Neuron (in vitro differentiated cells): ENCODE measurements at regions not wholly inside any gene's neighbourhood (a gene's known extent, or its start where the extent isn't known, plus 50 kb on each side); places are given as distances from the start of the nearest gene placed in this dataset.

Experiments used
- H2AFZ ChIP-seq: one replicate; pipeline ENCODE4 v1.6.1; 2013; ENCODE audit warnings: low read depth, mild to moderate bottlenecking, inconsistent platforms, low read length, moderate library complexity
- H3K27me3 ChIP-seq: one replicate; pipeline ENCODE4 v1.6.1; 2013; ENCODE audit warnings: low read length; ENCODE audit not compliant: insufficient read depth
- H3K36me3 ChIP-seq: one replicate; pipeline ENCODE4 v1.6.1; 2013; ENCODE audit warnings: low read length; ENCODE audit not compliant: insufficient read depth
- H3K4me1 ChIP-seq: one replicate; pipeline ENCODE4 v1.6.1; 2013; ENCODE audit warnings: low read length; ENCODE audit not compliant: insufficient read depth
- H3K4me3 ChIP-seq: 2 replicates; pipeline ENCODE4 v1.5.1; 2013; ENCODE audit warnings: mild to moderate bottlenecking, low read length, moderate library complexity
- H3K9me3 ChIP-seq: one replicate; pipeline ENCODE4 v1.6.1; 2013; ENCODE audit warnings: low read length

DNA sequence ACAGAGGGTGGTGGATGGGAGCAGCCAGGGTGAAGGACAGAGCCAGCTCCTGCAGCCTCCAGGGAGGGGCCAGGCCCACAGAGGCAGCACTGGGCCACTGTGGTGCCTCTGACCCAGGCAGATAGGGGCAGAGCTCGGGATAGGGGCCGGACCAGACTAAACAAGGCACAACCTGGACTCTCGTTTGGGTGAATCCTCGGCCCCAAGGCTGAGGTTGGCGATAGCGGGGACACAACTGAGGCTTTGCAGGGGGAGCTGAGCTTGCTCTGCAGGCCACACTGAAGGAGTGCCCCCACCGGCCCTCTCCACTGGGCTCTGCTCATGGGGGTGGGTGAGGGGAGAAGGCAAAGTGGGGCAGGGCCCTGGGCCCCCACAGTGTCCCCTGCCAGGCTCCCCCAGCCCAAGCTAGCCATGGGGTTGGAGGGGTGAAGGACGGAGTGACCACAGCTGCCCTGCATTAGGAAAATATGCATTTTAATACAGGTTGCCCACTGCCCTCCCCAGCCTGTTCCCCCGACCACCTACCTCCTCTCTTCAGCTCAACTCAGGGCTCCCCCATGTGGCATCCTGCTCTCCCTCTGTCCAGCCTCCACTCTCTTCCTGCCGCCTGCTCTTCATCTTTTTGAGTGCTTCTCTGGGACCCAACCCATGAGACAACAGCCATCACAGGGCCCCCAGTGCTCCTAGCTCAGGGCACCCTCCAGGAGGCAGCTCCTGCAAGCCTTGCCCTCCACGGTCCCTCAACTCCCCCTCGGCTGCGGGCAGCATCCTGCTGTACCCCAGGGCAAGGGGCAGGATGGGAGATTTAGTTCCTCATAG is 152.8 kb downstream of the INHBB start:
- Histone ChIP-seq H3K4me3 (no peak overlapping the region), H3K4me1 (peaks cover 2% of the 10 kb centered on the region), H3K27me3 (peaks cover 47% of the 10 kb centered on the region), H3K36me3 (no peaks in the 10 kb centered on the region), H3K9me3 (no peaks in the 10 kb centered on the region), H2AFZ (no peak overlapping the region)

DNA sequence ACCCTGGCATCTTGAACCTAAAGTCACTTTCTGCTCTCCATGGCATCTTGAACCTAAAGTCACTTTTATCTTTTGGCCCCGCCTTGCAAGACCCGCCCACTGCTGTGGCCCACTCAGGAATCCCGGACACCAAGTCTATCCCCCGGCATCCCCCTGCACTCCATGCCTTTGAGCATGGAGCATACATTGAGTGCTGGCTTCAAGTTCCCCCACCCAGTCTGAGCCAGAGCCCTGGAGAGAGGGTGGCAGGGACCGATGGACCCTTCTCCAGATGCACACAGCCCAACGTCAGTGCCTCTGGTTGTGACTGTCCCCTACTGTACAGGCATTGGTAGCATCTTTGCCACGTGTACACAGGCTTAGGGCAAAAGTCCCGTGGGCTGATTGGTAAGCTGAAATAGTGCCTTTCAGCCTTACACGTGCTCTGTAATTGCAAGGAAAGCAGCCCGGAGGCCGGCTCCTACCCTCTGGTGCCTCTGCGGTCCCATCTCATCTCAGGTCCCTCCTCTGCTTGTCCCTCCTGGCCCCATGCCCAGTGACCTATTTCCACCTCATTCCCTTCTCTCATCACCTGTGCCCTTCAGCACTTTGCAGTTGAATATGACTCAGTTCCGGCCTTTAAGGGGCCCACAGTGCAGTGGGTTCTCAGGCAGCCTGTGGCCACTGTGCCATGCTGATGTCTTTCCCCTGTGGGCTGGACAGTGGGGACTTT is 154.0 kb downstream of the INHBB start:
- no peaks in the 10 kb centered on the region for H3K9me3 ChIP-seq
- no peak overlapping the region for H3K4me3 ChIP-seq
- H2AFZ ChIP-seq = no peak overlapping the region
- H3K4me1 ChIP-seq = peaks cover 2% of the 10 kb centered on the region
- peaks cover 56% of the 10 kb centered on the region for H3K27me3 ChIP-seq
- H3K36me3 ChIP-seq = no peaks in the 10 kb centered on the region

DNA sequence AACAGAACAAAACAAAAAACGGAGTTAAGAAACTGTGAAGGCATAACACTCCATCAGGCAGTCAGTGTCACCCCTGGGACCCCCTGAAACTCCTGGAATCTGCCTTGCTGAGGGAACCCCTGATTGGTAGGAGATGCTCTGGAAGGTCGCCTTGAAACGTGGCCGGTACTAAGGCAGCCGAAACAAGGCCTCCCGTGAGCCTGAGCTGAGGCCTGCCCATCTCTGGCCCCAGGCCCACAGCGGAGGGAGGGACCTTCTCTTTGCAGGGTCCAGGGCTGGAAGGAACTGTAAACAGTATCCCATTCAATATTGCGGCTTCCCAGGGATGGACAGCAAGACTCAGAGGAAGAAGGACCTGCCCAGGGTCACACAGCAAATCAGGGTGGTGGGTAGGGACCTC is 155.7 kb downstream of the INHBB start:
- H2AFZ ChIP-seq = no peak overlapping the region
- H3K4me1 ChIP-seq = peaks cover 2% of the 10 kb centered on the region
- peaks cover 56% of the 10 kb centered on the region for H3K27me3 ChIP-seq
- H3K36me3 ChIP-seq = no peaks in the 10 kb centered on the region
- H3K4me3 ChIP-seq = no peak overlapping the region
- H3K9me3 ChIP-seq = no peaks in the 10 kb centered on the region

DNA sequence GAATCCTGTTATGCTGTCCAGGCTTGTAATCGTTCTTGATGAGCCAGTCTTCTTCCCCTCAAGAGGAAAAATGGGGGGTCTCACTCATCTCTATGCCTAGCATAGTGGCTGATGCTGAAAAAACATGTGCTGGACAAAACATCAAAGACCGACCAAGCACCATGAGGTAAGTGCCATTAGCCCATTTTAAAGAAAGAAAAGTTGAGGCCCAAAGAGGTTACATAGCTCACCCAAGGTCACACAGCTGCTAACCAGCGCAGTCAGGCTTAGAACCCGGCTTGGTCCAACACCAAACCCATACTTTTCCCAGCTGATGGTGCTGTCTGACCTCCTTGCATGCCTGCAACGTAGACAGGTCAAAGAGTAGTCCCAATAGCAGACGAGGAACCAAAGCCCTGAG is 156.4 kb downstream of the INHBB start:
- H3K27me3 ChIP-seq = peaks cover 54% of the 10 kb centered on the region

DNA sequence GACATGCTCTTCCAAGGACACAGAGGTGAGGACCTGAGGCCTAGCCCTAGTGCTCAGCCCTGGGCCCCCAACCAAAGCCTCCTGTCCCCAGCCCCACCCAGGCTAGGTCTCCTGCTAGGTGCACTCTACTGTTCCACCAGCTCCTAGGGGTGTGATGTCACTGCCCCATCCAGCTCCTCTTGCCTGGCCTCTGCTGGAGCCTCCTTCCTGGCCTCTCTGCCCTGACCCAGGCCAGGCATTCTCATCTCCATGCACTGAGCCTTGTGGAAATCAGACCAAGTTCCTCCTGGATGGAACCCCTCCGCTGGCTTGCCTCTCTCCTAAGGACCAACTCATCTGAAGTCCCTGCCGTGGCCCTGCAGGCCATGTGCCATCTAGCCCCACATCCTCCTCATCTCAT is 156.8 kb downstream of the INHBB start:
- no peak overlapping the region for H2AFZ ChIP-seq
- no peaks in the 10 kb centered on the region for H3K9me3 ChIP-seq
- peaks cover 2% of the 10 kb centered on the region for H3K4me1 ChIP-seq
- H3K27me3 ChIP-seq = peaks cover 54% of the 10 kb centered on the region
- H3K36me3 ChIP-seq = no peaks in the 10 kb centered on the region
- no peak overlapping the region for H3K4me3 ChIP-seq

More for the DNA sequence above, 156.4 kb downstream of the INHBB start:
- Histone ChIP-seq H3K36me3 (no peaks in the 10 kb centered on the region), H3K9me3 (no peaks in the 10 kb centered on the region), H2AFZ (no peak overlapping the region), H3K4me3 (no peak overlapping the region), H3K4me1 (peaks cover 2% of the 10 kb centered on the region)

DNA sequence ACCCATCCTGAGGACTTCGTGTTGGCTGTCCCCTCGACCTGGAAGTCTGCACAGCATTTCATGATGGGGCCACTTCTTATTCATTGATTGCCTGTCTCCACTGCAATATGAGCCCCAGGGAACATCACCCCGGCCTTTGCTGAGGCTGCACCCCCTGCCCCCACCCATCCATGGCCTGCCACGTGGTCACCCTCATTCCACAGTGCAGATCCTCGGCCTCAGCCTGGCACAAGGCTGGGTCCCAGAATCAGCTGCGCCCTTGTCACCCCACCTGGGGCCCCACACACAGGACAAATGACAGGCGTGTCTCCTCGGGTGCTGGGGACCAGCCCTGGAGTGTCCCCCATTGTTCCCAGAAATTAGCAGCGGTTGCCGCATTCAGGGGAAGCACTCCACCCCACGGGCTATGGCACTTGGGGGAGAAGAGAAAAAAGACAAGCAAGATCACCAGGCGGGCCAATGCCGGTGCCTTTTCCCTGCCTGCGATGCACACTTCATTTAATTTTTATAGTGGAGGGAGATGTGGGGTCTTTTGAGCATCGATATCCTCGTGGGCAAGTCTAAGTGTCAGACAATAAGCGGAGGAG is 157.4 kb downstream of the INHBB start:
- no peak overlapping the region for H2AFZ ChIP-seq
- no peaks in the 10 kb centered on the region for H3K9me3 ChIP-seq
- H3K36me3 ChIP-seq = no peaks in the 10 kb centered on the region
- no peak overlapping the region for H3K4me3 ChIP-seq
- H3K27me3 ChIP-seq = peaks cover 54% of the 10 kb centered on the region
- peaks cover 2% of the 10 kb centered on the region for H3K4me1 ChIP-seq

DNA sequence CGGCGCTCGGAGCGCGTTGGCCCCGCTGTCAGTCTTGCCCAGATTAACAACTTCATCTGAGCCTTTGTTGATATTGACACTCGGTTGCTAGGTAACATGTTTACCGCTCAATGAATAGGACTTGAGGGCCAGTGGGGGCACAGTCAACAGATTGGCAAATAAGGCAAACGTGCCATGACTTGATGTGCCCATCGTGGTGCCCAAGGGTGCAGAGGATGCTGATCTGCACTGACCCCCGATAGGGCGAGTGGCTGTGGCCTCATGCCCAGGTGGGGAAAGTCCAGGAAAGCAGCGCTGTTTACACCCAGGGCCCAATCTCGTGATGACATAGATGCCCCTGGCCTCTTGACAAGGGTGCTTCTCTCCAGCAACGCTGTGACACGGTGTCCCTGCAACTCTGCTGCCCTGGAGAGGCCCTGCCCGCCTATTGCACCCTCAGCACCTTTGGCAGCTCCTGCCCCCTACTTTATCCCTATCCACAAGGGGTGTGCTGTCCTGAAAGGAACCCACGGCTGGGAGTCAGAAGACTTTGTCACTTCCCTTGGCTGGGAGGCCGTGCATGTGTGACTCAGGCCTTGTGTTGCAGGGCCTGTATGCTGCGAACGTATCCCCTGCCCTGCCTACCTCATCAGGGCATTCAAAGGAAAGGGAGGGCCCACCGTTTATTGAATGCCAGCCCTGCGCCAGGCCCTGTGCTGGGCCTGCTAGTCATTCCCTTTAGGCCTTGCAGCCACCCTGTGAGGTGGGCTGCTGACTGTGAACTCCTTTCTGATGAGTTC is 158.0 kb downstream of the INHBB start:
- H3K27me3 ChIP-seq = peaks cover 51% of the 10 kb centered on the region
- no peaks in the 10 kb centered on the region for H3K9me3 ChIP-seq
- H3K4me3 ChIP-seq = no peak overlapping the region
- peaks cover 2% of the 10 kb centered on the region for H3K4me1 ChIP-seq
- H3K36me3 ChIP-seq = no peaks in the 10 kb centered on the region
- no peak overlapping the region for H2AFZ ChIP-seq

DNA sequence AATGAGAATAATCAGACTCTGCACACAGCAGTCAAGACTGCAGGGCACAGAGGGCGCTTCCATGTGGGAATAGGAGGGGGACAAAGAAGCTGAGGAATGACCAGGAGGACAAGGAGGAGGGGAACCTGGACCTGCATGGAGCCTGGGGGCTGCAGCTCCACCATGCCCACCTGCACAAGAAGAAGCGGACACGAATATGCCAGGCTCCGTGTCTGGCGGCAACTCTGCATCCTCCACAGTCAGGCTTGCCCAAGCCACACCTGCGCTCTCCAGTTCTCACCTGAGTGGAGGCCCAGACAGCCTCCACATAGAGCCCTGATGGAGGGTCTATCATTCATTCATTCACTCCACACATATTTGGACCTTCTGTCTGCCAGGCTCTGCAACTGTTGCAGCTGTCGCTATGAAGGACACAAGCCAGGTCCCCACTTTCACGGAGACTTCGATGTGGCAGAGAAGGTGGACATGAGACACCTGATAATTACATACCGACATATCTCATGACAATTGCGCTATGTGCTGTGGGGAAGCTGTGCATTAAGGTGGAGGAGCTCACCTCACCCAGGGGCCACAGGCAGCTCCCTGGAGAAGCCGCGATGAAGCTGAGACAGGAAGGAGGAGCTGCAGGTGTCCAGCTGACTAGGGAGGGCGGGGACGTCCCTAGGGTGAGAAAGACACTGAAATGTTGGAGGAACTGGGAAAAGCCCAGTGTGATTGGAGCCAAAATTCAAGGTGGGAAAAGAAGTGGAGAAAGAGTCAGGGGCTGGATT is 159.2 kb downstream of the INHBB start:
- H3K27me3 ChIP-seq = peaks cover 40% of the 10 kb centered on the region
- no peaks in the 10 kb centered on the region for H3K9me3 ChIP-seq
- peaks cover 2% of the 10 kb centered on the region for H3K4me1 ChIP-seq
- H2AFZ ChIP-seq = no peak overlapping the region
- H3K36me3 ChIP-seq = no peaks in the 10 kb centered on the region
- no peak overlapping the region for H3K4me3 ChIP-seq

DNA sequence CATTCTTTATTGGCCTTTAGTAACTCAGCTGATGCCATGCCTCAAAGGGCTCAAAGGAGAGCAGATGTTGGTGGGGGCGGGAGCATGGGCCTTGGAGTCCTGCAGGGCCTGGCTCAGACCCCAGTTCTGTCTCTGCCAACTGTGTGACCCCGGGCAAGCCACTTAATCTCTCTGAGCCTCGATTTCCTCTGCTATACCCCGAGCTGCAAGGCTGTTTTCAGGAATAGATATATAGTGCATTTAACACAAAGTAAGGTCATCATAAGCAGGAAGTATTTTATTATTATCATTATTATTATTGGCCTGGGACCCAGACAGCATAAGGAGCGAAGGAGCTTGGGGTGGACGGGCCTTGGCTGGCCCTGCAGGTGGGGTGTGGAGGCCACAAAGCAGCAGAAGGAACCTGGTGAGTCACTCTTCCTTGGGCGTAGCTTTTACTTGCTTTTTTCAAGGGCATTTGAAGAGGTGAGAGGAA is 162.7 kb downstream of the INHBB start:
- H3K4me1 ChIP-seq = peaks cover 24% of the 10 kb centered on the region
- H3K9me3 ChIP-seq = no peaks in the 10 kb centered on the region
- no peaks in the 10 kb centered on the region for H3K36me3 ChIP-seq
- peaks cover 18% of the 10 kb centered on the region for H3K27me3 ChIP-seq
- no peak overlapping the region for H2AFZ ChIP-seq
- no peak overlapping the region for H3K4me3 ChIP-seq

DNA sequence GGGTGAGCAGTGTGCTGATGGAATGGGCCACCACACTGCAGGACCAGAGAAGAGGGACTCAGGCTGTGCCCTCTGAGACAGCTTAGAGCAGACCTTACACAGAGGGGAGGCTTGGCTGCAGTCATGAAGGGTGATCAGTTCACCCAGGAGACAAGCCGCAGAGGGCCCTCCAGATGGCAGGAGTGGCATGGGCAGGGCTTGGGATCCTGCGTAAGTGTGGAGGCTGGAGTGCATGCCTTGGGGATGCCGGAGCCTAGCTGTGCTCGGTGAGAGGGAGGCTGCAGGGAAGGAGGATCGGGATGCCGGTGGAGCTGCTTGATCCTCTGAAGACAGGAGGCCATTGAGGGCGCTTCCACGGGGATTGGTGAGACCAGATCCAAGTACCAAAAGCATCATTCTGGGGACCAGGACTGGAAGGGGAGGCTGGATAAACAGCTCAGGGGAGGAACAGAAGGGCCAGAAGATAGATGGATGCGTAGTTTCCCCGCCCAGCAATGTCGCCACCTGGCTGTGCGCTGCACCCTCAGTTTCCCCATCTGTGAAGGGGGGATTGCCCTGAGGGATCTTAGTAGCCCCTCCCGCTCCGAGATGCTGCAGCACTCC is 163.4 kb downstream of the INHBB start:
- no peak overlapping the region for H3K4me3 ChIP-seq
- no peaks in the 10 kb centered on the region for H3K9me3 ChIP-seq
- peaks cover 24% of the 10 kb centered on the region for H3K4me1 ChIP-seq
- no peak overlapping the region for H2AFZ ChIP-seq
- peaks cover 12% of the 10 kb centered on the region for H3K27me3 ChIP-seq
- no peaks in the 10 kb centered on the region for H3K36me3 ChIP-seq

DNA sequence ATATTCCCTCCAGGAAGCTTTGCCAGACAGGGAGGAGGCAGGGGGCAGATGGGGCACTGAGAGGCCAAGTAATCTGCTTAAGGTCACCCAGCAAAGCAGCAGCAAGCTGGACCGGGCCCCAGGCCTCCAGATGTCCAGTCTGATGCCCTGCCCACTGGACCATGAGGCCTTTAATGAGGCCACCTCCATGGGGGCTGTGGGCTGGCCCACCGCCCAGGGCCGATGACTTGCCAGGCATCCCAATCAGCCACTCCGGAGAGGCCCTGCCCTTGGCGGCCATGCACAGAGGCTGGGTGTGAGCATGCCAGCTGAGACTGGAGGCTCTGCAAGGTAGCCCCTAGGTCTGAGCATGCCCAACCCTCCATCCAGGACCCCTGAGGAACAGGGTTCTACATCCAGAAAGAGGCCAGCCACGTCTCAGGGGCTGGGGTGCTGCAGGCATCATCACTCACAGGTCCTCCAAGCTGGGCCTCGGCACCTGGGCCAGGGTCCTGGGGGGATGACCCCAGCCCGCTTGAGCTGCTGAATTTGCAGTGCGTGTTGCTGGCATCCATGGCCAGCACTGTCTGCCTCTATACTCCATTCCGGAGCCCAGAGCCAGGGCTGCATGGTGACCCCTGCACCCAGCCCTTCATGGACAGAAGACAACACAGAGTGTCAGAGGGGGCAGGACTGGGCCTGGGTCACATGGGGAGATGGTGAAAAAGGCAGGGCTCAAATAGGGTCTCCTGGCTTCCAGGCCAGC is 164.2 kb downstream of the INHBB start:
- Histone ChIP-seq H2AFZ (no peak overlapping the region), H3K4me3 (no peak overlapping the region), H3K4me1 (peaks cover 24% of the 10 kb centered on the region), H3K9me3 (no peaks in the 10 kb centered on the region), H3K36me3 (no peaks in the 10 kb centered on the region), H3K27me3 (peaks cover 6% of the 10 kb centered on the region)
